GM19328 (cell line): ENCODE measurements at regions not wholly inside any gene's neighbourhood (a gene's known extent, or its start where the extent isn't known, plus 50 kb on each side); places are given as distances from the start of the nearest gene placed in this dataset.
"Not testable (repeated sequence)": the region's sequence is repeated elsewhere in the genome, so short reads cannot be mapped to it uniquely, and the experiment has no call there.

Experiments used
- ATAC-seq: cut with Tn5 transposase; IDR thresholded peaks from one replicate; pipeline ENCODE4 v1.9.1; 2021; ENCODE audit warnings: mild to moderate bottlenecking, moderate library complexity; ENCODE audit not compliant: unreplicated experiment

DNA sequence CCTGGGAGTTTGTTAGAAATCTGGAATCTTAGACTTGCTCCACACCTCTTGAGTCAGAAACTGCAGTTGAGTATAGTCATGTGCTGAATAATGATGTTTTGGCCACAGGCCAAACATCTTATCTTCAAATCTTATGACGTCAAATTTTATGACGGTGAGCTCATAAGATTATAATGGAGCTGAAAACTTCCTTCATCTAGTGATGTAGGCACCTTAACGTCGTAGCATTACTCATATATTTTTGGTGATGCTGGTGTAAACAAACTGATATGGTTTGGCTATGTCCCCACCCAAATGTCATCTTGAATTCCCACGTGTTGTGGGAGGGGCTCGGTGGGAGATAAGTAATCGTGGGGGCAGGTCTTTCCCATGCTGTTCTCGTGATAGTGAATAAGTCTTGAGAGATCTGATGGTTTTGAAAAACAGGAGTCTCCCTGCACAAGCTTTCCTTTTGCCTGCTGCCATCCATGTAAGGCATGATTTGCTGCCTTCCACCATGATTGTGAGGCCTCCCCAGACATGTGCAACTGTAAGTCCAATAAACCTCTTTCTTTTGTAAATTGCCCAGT is 268.0 kb upstream of the PROK2 start:
- no peak for ATAC-seq

DNA sequence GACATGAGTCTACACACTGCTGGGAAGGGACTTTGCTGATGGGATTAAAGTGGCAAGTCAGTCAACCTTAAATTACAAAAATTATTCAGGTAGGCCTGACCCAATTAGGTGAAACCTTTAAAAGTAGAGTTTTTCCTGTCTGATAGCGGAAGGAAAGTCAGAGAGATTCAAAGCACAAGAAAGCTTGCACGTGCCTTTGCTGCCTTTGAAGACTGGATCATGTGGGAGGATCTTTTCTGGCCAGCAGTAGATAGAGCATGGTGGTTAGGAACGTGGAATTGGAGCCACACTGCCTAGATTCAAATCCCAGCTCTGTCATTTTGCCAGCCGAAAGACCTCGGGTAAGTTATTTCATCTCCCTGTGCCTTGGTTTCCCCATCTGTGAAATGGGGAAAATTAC is 265.8 kb upstream of the PROK2 start:
- ATAC-seq: no peak

DNA sequence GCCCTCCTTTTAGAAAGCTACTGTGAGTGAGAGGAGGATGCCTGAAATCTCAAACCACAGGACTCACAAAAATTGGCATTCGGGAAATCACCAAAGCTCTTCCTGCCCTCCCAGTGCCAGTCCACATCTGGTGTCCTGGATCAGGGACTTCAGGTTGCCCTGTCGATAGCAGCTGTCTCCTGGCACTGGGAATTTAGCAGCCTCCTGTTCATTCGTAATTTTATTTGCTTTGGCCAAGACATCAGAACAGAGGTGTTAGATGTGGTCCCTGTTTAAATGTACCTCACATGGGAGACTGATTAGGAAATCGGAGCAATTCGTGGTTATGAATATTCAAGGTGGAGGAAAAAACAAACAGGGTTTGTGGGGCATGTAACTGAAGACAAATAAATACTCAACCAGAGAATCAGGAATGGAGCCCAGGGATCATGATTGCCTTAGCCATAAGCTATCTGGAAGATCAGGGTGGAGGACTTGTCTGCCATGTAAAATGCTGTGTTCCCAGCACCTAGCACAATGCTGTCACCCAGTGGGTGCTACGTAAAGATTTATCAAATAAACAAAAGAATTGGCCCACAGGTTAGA is 265.2 kb upstream of the PROK2 start:
- ATAC-seq: no peak

DNA sequence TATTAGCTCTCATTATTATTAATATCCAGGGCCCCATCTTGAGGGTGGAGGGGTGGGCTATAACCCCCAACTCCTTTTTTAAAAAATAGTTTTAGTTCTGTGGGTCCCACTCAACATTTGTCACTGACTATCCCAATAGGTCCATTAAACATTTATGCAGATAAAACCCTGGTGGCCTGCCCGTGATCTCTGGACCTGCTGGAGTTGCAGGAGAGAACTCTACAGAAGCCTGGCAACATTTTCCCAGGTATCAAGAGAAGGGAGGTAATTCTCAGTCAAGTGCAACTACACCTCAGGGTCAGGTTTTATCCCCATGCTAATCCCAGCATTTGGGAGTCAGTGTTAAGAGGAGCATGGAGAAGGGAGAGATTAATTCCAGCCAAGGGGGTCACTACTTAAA is 264.4 kb upstream of the PROK2 start:
- no peak for ATAC-seq

DNA sequence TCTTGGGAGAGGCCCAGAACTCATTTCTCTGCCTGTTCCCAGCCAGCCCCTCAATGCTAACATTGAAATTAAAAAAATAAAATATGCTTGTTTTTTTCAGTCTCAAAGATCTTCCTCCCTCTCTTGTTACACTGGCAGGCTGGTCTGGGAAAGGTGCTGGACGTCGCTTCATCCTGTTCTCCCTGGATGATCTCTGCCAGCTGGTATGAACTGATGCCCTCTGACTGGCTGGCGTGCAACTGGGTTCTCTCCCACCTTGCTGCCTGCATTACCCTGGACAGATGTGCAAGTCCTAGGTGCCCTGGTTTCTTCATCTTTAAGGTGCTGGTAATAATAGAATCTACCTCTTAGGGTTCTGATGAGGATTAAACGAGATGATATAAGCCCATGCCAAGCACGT is 263.9 kb upstream of the PROK2 start:
- no peak for ATAC-seq

GRCh38 chr3:72047221-72047871 is 262.4 kb upstream of the PROK2 start:
- ATAC-seq: no peak

GRCh38 chr3:72044231-72044855 is 259.4 kb upstream of the PROK2 start:
- ATAC-seq: no peak

- peak; percentile 48 for ATAC-seq
These were observed 258.5 kb upstream of the PROK2 start for GRCh38 chr3:72043204-72044133.

- no peak for ATAC-seq
These were observed 257.7 kb upstream of the PROK2 start for GRCh38 chr3:72042397-72043203.

- no peak for ATAC-seq
These were observed 256.6 kb upstream of the PROK2 start for GRCh38 chr3:72041511-72041910.

DNA sequence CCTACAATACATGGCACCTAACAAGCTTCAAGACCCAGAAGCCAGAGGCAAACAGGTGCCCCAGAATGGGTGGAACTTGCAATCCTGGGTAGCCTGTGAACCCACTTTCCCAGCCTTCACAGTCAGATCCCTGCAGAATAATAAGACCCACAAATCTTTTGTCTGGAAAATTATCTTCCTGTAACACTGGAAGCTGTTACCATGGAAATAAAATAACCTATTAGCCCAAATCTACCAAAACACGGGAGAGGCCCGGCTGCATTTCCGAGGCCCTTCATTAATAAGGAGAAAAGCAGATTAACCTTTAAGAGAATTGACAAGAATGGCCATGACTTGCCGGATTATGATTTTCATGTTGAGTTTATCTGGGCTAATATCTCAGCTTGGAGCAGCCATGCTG is 256.1 kb upstream of the PROK2 start:
- ATAC-seq: no peak

- ATAC-seq: no peak
These were observed 254.7 kb upstream of the PROK2 start for GRCh38 chr3:72039677-72040076.

DNA sequence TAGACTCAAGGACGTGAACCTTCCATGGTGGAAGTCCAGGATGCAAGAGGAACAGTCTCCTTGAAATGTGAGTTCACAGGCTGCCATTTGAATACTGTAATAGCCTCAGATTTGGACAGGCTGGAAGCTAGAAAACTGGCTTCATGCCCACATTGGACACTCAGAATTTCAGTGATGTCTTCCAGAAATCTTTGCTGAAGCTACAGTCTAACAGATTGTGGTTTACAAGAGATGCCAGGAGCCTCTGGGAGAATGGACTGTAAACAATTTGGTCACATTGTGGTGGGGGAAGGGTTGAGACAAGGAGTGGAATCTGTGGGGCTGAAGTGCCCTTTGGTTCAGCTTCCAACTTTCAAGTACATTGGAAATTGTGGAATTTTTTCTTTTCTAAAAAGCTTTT is 252.0 kb upstream of the PROK2 start:
- ATAC-seq: no peak

DNA sequence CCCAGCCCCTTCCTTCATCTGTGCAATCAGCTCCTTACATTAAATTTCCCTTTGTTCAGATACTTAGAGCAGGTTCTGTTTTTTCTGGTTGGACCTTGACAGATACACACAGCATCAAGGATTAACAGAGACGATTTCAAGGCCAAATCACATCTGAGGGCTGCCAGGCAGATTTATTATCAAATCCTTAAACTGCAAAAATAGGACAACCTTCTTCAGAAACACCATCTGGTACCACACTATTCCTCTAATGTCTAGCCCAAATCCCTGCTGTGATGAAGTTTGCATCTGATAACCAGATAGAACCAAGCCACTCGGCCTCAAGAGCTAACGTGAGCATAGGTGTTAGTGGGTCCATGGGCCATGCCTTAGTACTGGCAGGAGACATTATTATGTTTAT is 250.7 kb upstream of the PROK2 start:
- ATAC-seq: no peak

DNA sequence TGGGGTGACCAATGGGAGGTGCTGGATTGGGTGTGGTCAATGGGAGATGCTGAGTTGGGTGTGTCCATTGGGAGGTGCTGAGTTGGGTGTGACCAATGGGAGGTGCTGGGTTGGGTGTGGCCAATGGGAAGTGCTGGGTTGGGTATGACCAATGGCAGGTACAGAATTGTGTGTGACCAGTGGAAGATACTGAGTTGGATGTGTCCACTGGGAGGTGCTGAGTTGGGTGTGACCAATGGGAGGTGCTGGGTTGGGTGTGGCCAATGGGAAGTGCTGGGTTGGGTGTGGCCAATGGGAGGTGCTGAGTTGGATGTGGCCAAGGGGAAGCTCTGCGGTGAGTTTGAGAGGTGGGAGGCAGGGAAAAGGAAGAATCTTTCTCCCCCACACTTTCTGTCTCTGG is 250.0 kb upstream of the PROK2 start:
- ATAC-seq: no peak

DNA sequence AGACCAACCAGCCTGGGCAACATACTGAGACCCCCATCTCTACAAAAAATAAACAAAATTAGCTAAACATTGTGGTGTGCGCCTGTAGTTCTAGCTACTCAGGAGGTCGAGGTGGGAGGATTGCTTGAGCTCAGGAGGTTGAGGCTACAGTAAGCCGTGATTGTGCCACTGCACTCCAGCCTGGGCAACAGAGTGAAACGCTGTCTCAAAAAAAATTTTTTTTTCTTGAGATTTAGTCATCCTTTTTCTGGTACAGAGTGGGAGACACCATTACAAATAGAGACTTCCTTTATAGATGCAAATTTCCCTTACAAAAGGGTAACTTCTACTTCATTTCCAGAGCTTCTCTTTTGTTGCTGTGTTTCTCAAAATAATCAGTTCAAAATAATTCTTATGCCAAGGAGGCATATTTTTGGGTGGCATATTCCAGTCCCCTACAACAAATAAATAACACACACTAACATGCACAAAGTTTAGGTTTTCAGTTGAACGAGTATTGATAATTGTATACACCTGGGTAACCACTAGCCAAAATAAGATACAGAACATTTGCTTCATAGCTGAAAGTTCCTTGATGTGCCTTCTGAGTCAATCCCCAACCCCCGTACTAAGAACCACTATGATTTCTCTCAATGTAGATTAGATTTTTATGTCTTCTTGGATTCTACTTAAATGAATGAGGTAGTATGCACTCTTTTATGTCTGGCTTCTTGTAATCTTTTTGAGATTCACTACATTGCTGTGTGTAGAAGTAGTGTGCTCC is 248.9 kb upstream of the PROK2 start:
- ATAC-seq: peak; percentile 57

DNA sequence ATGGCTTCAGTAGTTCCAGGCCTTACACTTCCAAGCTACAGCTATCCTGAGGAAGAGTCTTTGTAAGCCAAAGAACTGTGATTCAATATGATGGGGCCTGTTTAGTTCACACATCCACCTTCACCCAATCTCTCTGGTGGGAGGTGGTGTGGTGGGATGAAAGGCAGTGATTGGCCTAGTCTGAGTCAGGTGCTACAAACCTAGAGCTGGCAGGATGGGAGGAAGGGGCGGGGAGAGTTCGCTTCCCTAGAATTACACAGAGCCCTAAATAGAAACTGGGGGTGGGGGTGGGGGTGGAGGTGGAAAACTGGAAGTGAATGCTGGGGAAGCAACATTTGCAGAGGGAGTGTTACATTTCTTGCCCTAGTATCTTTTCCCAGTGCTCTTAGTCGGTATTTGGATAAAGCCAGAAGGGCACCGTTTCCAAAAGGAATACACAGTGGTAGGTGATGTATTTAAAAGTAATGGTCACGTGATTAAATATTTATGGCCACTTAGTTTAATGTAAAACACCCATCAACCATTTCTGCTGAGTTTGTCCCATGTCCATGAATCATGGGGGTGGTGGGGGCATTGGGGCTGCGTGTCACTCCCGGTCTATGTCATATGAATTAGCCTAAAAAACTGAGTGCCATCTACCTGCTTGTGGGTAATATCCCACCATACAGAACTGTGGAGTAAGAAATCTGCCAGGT is 247.6 kb upstream of the PROK2 start:
- ATAC-seq: no peak

GRCh38 chr3:72031581-72031980 is 246.6 kb upstream of the PROK2 start:
- no peak for ATAC-seq

DNA sequence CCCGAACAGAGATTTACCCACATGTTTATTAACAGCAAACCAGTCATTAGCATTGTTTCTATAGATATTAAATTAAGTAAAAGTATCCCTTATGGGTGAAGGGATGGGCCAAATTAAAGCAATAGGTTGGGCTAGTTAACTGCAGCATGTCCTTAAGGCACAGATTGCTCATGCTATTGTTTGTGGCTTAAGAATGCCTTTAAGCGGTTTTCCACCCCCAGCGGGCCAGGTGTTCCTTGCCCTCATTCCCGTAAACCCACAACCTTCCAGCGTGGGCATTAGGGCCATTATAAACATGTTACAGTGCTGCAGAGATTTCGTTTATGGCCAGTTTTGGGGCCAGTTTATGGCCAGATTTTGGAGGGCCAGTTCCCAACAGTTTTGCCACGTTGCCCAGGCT is 245.3 kb upstream of the PROK2 start:
- ATAC-seq: not testable (repeated sequence)
